Kidney epithelial cell (primary cell): ENCODE measurements at regions not wholly inside any gene's neighbourhood (a gene's known extent, or its start where the extent isn't known, plus 50 kb on each side); places are given as distances from the start of the nearest gene placed in this dataset.

Experiments used
- DNase-seq: peaks from one replicate; pipeline ENCODE4 v3.0.0-alpha.2; 2010; ENCODE audit warnings: low read depth
- H3K27me3 ChIP-seq: 2 replicates; pipeline ENCODE4 v1.6.0; 2011; ENCODE audit warnings: low read length; ENCODE audit not compliant: control insufficient read depth, insufficient read depth
- H3K36me3 ChIP-seq: 2 replicates; pipeline ENCODE4 v1.5.1; 2011; ENCODE audit warnings: low read length; ENCODE audit not compliant: control insufficient read depth, insufficient read depth
- H3K4me3 ChIP-seq: 2 replicates; pipeline ENCODE4 v1.5.1; 2011; ENCODE audit warnings: low read depth, mild to moderate bottlenecking, control low read depth, low read length
- TF ChIP-seq, protein P1 (sequence below): IDR thresholded peaks from 2 replicates; pipeline ENCODE4 v1.5.1; 2011; ENCODE audit warnings: mild to moderate bottlenecking, moderate library complexity, low read length, control low read depth, inconsistent platforms; ENCODE audit not compliant: insufficient read depth, poor library complexity, severe bottlenecking

DNA sequence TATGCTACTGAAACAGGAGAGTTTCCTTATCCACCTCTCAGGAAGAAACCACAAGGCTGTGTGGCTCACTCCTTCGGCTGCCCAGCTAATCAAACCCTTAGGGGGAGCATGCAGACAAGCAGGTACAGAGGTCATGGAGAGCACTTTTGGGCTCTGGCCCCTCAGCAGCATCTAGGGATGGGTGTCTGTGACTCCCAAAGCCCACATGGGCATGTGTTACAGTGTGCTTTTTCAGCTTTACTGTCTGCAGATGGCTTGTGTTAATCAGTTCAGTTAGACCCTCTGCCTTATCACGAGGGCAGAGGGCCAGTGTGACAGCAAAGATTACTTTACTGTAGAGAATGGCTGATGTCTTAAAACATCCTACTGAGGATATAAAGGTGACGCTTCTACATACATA lies 447.4 kb downstream of the PCDH10 start:
- Histone ChIP-seq H3K36me3 (no peaks in the 10 kb centered on the region), H3K27me3 (no peaks in the 10 kb centered on the region), H3K4me3 (no peak overlapping the region)
- DNase-seq, result no peak
- TF ChIP-seq, protein P1, sequence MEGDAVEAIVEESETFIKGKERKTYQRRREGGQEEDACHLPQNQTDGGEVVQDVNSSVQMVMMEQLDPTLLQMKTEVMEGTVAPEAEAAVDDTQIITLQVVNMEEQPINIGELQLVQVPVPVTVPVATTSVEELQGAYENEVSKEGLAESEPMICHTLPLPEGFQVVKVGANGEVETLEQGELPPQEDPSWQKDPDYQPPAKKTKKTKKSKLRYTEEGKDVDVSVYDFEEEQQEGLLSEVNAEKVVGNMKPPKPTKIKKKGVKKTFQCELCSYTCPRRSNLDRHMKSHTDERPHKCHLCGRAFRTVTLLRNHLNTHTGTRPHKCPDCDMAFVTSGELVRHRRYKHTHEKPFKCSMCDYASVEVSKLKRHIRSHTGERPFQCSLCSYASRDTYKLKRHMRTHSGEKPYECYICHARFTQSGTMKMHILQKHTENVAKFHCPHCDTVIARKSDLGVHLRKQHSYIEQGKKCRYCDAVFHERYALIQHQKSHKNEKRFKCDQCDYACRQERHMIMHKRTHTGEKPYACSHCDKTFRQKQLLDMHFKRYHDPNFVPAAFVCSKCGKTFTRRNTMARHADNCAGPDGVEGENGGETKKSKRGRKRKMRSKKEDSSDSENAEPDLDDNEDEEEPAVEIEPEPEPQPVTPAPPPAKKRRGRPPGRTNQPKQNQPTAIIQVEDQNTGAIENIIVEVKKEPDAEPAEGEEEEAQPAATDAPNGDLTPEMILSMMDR, result no peak

DNA sequence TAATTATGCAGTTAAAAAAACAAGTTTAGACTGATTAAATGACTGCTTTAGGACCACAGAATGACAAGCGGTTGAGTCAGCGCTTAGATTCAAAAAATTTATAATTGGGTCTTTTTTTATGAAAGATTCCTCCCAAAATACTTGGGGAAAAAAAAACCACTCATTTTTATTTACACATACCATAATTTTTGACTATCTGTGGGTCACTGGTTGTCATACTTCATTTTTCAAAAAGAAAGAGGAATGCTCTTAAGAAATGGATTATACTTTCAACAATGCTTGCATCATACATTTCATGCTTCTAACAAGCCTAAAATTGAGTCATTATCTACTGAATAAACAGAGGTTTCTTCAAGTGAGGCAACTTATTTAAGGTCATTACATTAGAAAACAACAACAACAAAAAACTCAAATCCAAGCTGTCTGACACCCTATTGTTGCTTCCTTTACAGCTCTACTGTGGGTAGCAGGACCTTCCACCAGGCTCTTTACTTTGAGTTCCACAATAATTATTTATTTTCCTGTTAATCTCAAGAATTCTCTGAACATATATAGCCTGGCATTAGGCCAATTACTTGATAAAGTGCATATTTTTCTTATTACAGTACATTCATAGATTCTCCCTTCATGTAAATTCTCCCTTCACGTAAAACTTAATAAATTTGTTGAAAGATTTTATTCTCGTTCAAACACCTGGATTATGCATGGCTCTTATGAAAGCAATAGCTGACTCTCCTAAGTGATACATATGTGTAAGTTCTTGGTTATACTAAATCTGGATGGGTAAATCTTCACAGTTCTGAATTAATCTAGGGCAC lies 445.5 kb downstream of the PCDH10 start:
- Histone ChIP-seq H3K4me3 (no peak overlapping the region), H3K36me3 (no peaks in the 10 kb centered on the region), H3K27me3 (no peaks in the 10 kb centered on the region)
- TF ChIP-seq, protein P1, result no peak
- no peak for DNase-seq

DNA sequence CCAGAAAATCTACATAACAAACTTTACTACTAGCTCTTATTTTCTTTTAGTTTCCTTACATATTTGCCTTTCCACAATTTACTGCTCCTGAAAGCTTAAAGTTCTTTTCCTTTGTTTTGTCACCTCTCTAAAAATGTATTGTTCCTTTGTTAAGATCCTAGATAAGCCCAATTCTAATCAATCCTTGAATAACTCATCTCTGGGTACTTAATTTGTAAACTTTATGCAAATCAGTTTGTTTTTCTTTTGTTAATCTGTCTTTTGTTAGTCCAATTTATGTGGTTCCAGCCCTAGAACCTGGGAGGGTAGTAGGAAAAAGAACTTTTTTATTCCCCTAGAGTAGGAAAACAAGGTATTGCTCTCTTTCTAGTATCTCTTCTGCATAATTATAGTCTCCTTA lies 444.7 kb downstream of the PCDH10 start:
- Histone ChIP-seq H3K36me3 (no peaks in the 10 kb centered on the region), H3K4me3 (no peak overlapping the region), H3K27me3 (no peaks in the 10 kb centered on the region)
- TF ChIP-seq, protein P1, result no peak
- no peak for DNase-seq

DNA sequence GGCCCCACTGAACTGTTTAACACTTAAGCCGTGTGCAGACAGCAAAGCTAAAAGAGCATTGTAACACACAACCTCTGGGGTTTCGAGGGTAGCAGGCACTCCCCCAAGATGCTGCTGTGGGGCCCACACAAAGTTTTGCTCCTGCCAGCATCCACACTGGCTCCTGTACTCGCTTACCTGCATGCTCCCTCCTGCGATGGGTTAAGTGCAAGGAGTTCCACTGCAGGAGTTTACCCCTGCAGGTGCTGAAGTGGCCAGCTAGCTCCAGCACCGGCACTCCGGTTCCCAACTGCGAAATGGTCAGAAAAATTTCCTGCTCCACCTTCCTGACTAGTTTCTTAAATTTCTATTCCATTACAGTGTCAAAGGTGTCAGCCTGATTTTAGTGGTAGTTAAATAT lies 443.5 kb downstream of the PCDH10 start:
- Histone ChIP-seq H3K36me3 (no peaks in the 10 kb centered on the region), H3K27me3 (no peaks in the 10 kb centered on the region), H3K4me3 (no peak overlapping the region)
- no peak for DNase-seq
- TF ChIP-seq, protein P1, result no peak

DNA sequence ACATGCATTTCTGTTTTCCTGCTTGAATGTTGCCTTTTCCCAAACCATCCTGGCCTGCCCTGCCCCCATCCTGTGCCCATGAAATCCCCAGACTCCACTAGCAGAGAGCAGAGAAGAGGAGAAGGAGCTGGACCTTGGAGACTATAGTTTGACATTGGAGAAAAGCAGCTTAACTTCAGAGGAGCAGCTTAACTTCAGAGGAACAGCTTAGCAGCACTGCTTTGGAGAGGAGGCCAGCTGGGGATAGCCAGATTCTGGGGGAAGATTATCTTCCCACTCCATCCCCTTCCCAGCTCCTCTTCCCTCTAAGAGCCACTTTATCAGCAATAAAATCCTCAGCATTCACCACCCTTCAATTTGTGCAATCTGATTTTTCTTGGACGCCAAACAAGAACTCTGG lies 443.0 kb downstream of the PCDH10 start:
- Histone ChIP-seq H3K27me3 (no peaks in the 10 kb centered on the region), H3K36me3 (no peaks in the 10 kb centered on the region), H3K4me3 (no peak overlapping the region)
- TF ChIP-seq, protein P1, result no peak
- no peak for DNase-seq

DNA sequence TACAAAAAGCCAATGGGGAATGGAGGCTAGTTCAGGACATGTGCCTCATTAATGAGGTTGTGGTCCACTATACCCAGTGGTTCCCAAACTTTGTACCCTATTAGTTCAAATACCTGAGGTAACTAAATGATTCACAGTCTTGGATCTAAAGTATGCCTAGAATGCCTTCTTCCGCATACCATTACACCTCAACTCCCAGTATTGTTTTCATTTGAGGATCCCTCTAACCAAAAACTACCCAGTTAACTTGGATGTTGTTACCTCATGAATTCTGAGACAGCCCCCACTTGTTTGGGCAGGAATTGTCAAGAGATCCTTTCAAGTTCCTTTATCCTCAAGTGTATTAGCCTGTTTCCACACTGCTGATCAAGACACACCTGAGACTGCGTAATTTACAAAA lies 439.2 kb downstream of the PCDH10 start:
- DNase-seq, result no peak
- Histone ChIP-seq H3K36me3 (no peaks in the 10 kb centered on the region), H3K27me3 (no peaks in the 10 kb centered on the region), H3K4me3 (no peak overlapping the region)
- TF ChIP-seq, protein P1, result no peak
